Transverse colon (tissue), 3 donors: ENCODE measurements at regions not wholly inside any gene's neighbourhood (a gene's known extent, or its start where the extent isn't known, plus 50 kb on each side); places are given as distances from the start of the nearest gene placed in this dataset.

ENCODE experiments used
- POLR2A ChIP-seq: fragments of 450-650 bp; IDR thresholded peaks from one replicate; pipeline ENCODE4 v1.6.1; 2016; ENCODE audit warnings: antibody characterized with exemption, mild to moderate bottlenecking, moderate library complexity
- TF ChIP-seq, protein P1 (sequence below), 5 experiments: fragments of 200-600 bp in 3 of 5; fragments of 450-650 bp in 2 of 5; sonication (generic) in 3 of 5; IDR thresholded peaks; 1 replicate in 2 of 5; 2 replicates in 3 of 5; pipeline ENCODE4 v1.5.1; 2016 to 2017; ENCODE audit warnings: antibody characterized with exemption in 5 of 5, inconsistent platforms in 3 of 5, mild to moderate bottlenecking in 2 of 5, moderate library complexity in 1 of 5

DNA sequence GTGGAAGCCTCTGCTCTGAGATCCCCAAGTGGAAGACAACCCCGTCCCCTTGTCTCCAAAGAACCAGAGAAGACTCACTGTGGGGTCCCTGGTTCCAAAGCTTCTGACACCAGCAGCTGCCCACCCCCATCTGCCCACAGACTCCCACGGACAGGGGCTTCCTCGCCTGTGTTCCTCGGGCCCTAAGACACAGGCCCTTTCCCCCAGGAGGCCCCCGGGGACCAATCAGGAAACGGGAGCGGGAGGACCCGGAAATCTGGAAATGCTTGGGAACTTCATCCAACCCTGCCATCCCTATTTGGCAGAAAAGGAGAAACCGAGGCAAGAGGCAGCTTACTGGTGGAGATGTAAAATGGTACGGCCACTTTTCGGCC lies 113.1 kb downstream of the NCOR2 start:
- TF ChIP-seq POLR2A = no peak
- TF ChIP-seq, protein P1, sequence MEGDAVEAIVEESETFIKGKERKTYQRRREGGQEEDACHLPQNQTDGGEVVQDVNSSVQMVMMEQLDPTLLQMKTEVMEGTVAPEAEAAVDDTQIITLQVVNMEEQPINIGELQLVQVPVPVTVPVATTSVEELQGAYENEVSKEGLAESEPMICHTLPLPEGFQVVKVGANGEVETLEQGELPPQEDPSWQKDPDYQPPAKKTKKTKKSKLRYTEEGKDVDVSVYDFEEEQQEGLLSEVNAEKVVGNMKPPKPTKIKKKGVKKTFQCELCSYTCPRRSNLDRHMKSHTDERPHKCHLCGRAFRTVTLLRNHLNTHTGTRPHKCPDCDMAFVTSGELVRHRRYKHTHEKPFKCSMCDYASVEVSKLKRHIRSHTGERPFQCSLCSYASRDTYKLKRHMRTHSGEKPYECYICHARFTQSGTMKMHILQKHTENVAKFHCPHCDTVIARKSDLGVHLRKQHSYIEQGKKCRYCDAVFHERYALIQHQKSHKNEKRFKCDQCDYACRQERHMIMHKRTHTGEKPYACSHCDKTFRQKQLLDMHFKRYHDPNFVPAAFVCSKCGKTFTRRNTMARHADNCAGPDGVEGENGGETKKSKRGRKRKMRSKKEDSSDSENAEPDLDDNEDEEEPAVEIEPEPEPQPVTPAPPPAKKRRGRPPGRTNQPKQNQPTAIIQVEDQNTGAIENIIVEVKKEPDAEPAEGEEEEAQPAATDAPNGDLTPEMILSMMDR (IDR thresholded peaks at IDR 0.05) = no peak
